ENCODE measurements at regions not wholly inside any gene's neighbourhood (a gene's known extent, or its start where the extent isn't known, plus 50 kb on each side); places are given as distances from the start of the nearest gene placed in this dataset.
A peak's percentile ranks its signal among the peaks of the same experiment; 100 is the strongest.

DNA sequence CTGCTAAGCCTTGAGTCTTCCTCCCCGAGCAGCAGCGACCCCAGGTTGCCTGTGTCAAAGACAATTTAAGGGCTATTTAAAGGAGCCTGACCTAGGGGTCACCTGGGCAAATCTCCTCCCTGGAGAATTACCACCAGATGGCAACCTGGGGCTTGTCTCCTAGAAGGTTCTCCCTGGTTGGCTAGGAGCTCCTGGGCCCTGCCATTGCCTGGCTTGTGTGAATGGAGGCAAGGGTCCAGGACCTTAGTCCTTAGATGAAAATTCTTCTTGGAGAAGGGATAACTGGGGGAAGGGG is 51.3 kb upstream of the TAC4 start:
- TF ChIP-seq CTCF (IDR thresholded peaks at IDR 0.05) (peak in 3 of 7 experiments; percentile 9 to 12 (median 9)), POLR2A (IDR thresholded peaks at IDR 0.05) (no peak)

All from body of pancreas (tissue), 4 donors.